ENCODE measurements at regions not wholly inside any gene's neighbourhood (a gene's known extent, or its start where the extent isn't known, plus 50 kb on each side); places are given as distances from the start of the nearest gene placed in this dataset.
"Not testable (repeated sequence)": the region's sequence is repeated elsewhere in the genome, so short reads cannot be mapped to it uniquely, and the experiment has no call there.

- DNase-seq (ENCODE audit: low read depth in 1 of 2, low spot score in 1 of 2), result no peak
These were observed 233.9 kb downstream of the ERMARD start for GRCh38 chr6:169985121-169986015.

DNA sequence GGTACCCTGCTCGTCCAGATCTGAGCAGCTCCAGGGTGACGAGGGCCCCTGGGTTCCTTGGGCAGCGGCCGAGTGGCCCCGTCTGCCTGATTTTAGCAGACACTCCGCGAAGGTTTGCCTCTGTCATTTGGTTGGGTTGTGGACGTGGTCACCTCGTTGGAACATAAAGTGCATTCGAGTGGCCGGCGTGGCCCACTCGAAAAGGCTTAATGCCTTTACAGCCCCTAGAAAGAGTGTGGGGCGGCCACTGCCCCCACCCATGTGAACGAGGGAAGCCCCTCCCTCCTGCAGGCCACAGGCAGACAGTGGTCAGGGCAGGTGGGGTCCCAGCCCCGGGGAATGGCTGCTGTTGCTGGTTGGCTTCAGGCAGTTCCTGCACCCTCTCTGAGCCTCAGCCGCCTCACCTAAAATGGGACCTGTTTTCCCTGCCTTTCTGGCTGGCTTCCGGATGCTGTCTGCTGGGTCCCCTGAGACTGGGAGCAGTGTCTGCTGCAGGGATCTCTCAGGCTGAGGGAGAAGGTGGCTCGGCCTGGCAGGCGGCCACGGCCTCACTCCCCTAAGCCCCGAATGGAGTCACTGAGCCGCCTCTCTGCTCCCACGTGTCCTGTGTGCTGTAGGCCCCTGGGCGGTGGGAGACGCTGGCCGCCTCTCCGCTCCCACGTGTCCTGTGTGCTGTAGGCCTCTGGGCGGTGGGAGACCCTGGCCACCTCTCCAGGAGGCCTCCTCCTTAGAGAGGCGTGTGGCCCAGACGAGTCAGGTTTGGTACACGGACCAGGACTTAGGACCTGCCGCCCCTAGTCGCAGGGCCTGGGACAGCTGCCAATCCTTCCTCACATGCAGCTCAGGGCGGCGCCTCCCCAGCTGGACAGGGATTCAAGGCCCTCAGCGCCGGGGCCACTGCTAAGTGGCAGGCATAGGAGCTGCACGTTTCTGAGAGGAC lies 233.0 kb downstream of the ERMARD start:
- no peak for DNase-seq (ENCODE audit: low read depth in 1 of 2, low spot score in 1 of 2)

DNA sequence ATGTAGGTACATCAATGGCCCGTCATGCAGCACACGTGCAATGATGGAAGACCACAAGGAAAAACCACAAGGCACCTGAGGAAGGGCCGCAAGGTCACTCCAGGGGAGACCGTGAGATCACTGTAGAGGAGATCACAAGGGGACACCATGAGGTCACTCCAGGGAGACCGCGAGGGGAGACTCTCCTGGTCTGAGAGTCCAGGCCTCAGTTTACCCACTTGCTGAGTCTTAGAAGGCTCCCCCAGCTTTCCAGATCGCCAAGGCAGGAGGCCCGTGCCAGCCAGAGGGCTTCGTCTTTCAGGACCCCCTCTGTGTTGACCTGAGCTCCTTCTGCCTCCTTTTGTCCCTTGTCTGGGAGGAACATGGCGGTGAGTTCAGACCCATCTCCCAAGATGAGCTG lies 232.2 kb downstream of the ERMARD start:
- no peak for DNase-seq (ENCODE audit: low read depth in 1 of 2, low spot score in 1 of 2)

GRCh38 chr6:169982461-169983386 lies 231.3 kb downstream of the ERMARD start:
- no peak for DNase-seq (ENCODE audit: low read depth in 1 of 2, low spot score in 1 of 2)

GRCh38 chr6:169981969-169982368 lies 230.5 kb downstream of the ERMARD start:
- DNase-seq (ENCODE audit: low read depth in 1 of 2, low spot score in 1 of 2), result no peak

GRCh38 chr6:169981568-169981967 lies 230.1 kb downstream of the ERMARD start:
- no peak for DNase-seq (ENCODE audit: low read depth in 1 of 2, low spot score in 1 of 2)

GRCh38 chr6:169980826-169981450 lies 229.5 kb downstream of the ERMARD start:
- no peak for DNase-seq (ENCODE audit: low read depth in 1 of 2, low spot score in 1 of 2)

DNA sequence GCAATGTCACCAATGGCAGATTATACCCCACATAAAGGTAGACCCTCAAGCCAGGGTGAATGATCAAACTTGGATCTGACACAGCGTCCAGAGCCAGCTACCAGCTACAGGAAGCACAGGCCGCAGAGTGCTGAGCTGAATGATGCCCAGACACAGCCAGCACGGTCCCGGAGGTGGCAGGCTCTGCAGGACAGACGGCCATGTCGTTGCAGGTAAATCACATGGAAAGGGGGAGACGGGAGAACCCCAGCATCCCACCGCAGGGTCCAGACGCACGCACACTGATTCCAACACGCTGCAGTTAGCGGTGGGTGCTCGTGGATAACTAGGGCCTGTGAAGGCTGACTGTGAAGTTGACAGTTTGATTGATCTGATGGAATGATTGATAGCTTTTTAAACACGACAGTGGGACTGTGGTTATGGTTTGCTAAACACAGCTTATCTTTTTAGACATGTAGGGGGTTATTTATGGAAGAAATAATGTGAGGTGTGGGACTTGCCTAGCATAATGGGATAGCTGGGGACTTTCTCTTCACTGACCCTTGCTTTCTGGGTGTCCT lies 228.5 kb downstream of the ERMARD start:
- no peak for DNase-seq (ENCODE audit: low read depth in 1 of 2, low spot score in 1 of 2)

GRCh38 chr6:169978615-169979161 lies 227.3 kb downstream of the ERMARD start:
- no peak for DNase-seq (ENCODE audit: low read depth in 1 of 2, low spot score in 1 of 2)

GRCh38 chr6:169977434-169978265 lies 226.2 kb downstream of the ERMARD start:
- no peak for DNase-seq (ENCODE audit: low read depth in 1 of 2, low spot score in 1 of 2)

DNA sequence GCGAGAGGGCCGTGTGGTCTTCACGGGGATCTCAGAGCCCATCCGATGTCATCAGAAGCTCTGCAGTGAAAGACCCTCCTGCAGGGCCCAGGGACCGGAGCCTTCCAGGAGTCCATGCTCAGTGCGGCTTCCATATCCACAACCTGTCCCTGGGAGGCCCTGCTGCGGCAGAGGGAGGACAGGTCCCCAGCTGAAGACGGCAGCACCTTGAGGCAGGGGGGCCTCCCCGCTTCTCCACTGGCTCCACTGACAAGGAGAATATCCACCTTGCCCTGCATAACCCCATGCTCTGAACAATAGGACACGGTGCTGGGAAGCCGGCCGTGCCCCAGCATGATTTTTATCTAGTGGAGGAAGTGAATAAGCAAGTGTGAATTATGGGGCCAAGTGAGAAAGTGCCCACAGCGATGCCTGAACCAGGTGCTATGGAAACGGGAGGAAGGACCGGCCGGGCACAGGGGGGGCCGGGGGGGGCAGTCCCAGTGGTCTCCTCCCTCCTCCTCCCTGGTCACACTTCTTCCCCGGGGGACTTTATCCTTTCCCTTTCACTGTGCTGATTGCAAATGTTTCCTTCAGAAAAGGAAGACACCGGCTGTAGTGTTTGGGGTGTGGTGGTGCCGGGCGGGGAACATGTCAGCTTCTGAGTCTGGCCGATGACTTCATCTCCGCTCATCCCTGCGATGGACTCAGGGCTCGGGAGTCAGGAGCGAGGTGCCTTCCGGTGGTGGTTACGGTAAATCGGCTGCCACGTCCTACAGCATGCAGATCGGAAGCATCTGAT lies 225.1 kb downstream of the ERMARD start:
- no peak for DNase-seq (ENCODE audit: low read depth in 1 of 2, low spot score in 1 of 2)

- DNase-seq (ENCODE audit: low read depth in 1 of 2, low spot score in 1 of 2), result no peak
These were observed 224.3 kb downstream of the ERMARD start for GRCh38 chr6:169975701-169976100.

DNA sequence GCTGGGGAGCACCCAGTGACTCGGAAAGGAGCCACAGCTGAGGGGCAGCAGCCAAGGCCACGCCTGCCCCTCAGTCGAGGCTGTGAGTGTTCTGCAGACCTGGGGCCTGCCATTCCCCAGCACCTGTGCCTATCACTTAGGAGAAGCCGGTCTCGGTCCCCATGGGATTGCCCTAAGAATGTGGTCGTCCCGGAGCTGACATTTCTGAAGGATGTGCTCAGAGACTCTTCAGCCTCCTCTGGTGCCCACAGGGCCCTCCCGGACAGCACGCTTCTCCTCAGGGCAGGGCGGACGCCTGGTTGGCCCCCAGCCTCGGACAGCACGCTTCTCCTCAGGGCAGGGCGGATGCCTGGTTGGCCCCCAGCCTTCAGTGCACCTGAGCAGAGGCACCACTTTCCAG lies 223.9 kb downstream of the ERMARD start:
- DNase-seq (ENCODE audit: low read depth in 1 of 2, low spot score in 1 of 2), result no peak

DNA sequence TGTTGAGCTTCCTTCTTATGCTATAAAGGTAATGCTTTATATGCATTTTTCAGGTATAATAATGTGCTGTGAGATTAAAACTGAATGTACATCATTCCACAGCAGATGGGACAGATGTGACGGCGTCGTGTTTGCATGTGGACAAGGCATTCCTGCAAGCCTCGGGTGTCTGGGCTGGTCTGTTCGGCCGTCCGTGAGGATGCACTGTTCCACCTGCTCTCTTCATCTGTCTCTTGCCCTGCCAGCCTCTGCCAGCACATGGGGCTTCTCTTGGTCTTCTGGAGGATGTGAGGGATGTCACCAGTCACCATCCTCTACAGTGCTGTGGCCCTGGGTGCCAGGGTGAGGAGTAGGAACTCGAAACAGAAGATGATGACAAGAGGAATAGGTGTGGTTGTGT lies 223.2 kb downstream of the ERMARD start:
- no peak for DNase-seq (ENCODE audit: low read depth in 1 of 2, low spot score in 1 of 2)

DNA sequence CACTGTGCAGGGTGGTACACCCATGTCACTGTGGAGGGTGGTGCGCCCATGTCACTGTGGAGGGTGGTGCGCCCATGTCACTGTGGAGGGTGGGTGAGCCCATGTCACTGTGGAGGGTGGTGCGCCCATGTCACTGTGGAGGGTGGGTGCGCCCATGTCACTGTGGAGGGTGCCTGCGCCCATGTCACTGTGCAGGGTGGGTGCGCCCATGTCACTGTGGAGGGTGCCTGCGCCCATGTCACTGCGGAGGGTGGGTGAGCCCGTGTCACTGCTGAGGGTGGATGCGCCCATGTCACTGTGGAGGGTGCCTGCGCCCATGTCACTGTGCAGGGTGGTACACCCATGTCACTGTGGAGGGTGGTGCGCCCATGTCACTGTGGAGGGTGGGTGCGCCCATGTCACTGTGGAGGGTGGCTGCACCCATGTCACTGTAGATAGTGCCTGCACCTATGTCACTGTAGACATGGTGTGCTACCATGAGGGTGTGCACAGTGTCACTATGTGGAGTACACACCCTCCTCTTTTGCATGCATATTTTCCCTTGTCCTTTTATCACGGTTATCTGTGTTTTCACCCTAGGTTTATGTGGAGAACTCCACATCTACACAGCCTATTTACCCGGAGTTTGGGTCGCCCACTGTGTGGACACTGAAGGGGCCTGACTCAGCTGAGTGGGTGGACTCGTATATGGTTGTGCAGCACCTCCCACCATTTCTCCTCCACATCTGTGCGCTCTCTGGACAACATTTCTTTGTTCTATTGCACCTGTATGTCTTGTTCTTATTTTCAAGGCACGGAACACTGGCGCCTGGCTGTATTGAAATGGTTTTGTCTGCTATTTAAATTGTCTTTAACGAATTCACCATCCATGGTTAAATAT lies 222.4 kb downstream of the ERMARD start:
- not testable (repeated sequence) for DNase-seq (ENCODE audit: low read depth in 1 of 2, low spot score in 1 of 2)

GRCh38 chr6:169972736-169973135 lies 221.3 kb downstream of the ERMARD start:
- no peak for DNase-seq (ENCODE audit: low read depth in 1 of 2, low spot score in 1 of 2)

- DNase-seq (ENCODE audit: low read depth in 1 of 2, low spot score in 1 of 2), result no peak
These were observed 220.8 kb downstream of the ERMARD start for GRCh38 chr6:169972101-169972651.

Measured in activated T-helper 1 cell treated with anti-CD3 and anti-CD28 coated beads, Interleukin-2, amount 50 U/mL, for 16 hours (primary cell).